ENCODE measurements at regions not wholly inside any gene's neighbourhood (a gene's known extent, or its start where the extent isn't known, plus 50 kb on each side); places are given as distances from the start of the nearest gene placed in this dataset.

- TF ChIP-seq CTCF (IDR thresholded peaks at IDR 0.05) (no peak), POLR2A (IDR thresholded peaks at IDR 0.05) (no peak)
- Histone ChIP-seq H3K27ac (peak overlapping the region in 1 of 3 donors; percentile 31), H3K27me3 (no peaks in the 10 kb centered on the region), H3K36me3 (no peaks in the 10 kb centered on the region), H3K4me3 (peak overlapping the region in 1 of 3 donors; percentile 34), H3K4me1 (peaks cover 0 to 37% (median 16%) of the 10 kb centered on the region in 4 donors), H3K9me3 (no peaks in the 10 kb centered on the region)
- WGBS (ENCODE audit: insufficient coverage, low coverage, low lambda C conversion rate, missing lambda C conversion rate) = 34% methylated on average over 6 of the region's 21 CpGs
- DNase-seq (no peak), ATAC-seq (no peak)
- intact Hi-C loops (cut with DNase I) = no loop called here
Observed at GRCh38 chr6:168198302-168199180, 119.5 kb upstream of the FRMD1 start.

DNA sequence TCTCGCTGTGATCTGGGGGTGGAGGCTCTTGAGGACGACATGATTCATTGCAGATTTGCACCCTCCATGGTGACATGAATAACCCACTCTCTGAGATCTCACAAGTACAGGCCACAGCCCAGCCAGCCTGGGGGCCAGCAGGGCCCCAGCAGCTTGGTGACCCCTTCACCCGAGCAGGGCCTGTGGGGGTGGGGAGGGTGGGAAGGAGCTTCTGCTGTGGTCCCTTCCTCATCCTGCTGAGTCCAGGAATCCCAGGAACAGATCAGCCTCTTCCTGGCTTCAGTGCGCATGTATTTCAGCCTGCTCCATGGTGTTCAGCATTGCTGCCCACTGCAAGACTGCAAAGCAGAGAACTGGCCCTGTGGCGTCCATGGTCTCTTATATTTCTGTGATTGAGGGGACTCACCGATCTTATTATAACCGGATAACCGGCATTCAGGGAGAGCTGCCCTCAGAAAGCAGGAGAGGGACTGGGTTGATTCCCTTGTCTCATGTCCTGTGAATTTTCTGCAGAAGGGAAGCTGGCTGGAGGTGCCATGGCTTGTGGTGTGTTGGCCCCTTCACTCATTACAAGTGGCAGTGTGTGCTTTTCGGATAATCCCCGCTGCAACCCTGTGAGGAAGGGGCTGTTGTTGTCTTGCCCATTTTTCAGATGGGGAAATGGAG is 118.8 kb upstream of the FRMD1 start:
- no peak for ATAC-seq
- Histone ChIP-seq H3K36me3 (no peaks in the 10 kb centered on the region), H3K4me1 (peaks cover 0 to 37% (median 16%) of the 10 kb centered on the region in 4 donors), H3K9me3 (no peaks in the 10 kb centered on the region), H3K27ac (peak overlapping the region in 1 of 3 donors; percentile 31), H3K4me3 (peak overlapping the region in 1 of 3 donors; percentile 34), H3K27me3 (no peaks in the 10 kb centered on the region)
- no peak for DNase-seq
- intact Hi-C loops (cut with DNase I) = no loop called here
- WGBS (ENCODE audit: insufficient coverage, low coverage, low lambda C conversion rate, missing lambda C conversion rate) = 52% methylated on average over 3 of the region's 10 CpGs
- TF ChIP-seq CTCF (IDR thresholded peaks at IDR 0.05) = no peak
- no peak for TF ChIP-seq POLR2A (IDR thresholded peaks at IDR 0.05)

DNA sequence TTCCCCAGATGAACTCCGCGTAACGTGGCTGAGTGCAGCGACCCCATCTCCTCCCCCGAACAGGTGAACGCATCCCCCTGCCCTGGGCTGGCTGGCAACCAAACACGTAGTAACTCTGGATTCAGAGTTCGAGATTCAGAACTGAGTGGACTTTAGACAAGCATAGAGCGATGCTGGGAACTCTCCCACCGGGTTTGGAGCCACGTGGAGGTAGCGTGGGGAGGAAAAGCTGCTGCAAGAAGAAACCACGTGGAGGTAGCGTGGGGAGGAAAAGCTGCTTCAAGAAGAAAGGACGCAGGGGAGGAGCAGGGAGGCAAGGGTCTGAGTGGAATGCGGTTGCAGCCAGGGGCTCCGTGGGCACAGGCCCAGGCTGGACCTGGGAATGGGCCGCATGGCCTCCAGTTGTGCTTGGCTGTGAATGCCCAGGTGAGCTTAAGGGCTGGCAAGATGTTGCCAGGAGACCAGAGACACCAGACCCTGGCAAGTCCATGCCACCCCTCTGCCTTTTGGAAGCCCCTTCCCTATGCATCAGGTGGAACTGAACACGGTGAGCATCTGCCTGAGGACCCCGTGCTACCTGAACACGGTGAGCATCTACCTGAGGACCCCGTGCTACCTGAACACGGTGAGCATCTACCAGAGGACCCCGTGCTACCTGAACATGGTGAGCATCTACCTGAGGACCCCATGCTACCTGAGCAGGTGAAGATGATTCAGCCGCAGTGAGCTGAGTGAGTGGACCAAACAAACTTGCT is 118.0 kb upstream of the FRMD1 start:
- Histone ChIP-seq H3K27me3 (no peaks in the 10 kb centered on the region), H3K36me3 (no peaks in the 10 kb centered on the region), H3K9me3 (no peaks in the 10 kb centered on the region), H3K4me1 (peaks cover 0 to 37% (median 16%) of the 10 kb centered on the region in 4 donors), H3K27ac (peak overlapping the region; percentile 47 to 90 (median 89)), H3K4me3 (peak overlapping the region in 1 of 3 donors; percentile 34)
- ATAC-seq (peak; percentile 15 to 54 (median 29)), DNase-seq (peak; percentile 68 to 77 (median 73))
- intact Hi-C loops (cut with DNase I) = no loop called here
- WGBS (ENCODE audit: insufficient coverage, low coverage, low lambda C conversion rate, missing lambda C conversion rate) = 24% methylated on average over 18 of the region's 25 CpGs
- TF ChIP-seq POLR2A (IDR thresholded peaks at IDR 0.05) (peak; percentile 35), CTCF (IDR thresholded peaks at IDR 0.05) (no peak)

DNA sequence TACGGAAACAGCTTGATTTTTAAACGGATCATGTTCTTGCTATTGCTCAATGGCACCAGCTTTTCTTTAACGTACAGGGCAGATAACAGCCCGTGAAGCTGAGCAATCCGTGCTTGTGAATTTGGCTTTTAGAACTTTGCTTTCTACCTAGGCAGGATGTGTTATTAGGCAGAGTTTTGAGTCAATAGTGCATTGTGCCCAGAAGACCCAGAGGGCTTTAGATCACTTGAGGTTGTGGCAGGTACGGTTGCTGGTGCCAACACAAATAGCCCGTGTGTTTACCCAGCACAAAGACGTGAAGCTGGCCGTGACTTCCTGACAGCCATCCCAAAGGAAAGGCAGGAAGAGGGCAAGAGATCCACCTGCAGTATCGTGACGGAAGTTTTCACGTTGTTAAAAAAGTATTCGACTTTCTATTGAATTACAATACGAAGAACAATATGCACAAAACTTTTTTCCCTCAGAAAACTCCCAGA is 117.4 kb upstream of the FRMD1 start:
- intact Hi-C loops (cut with DNase I) = no loop called here
- no peaks in the 10 kb centered on the region for H3K36me3 ChIP-seq
- peak; percentile 75 to 83 (median 82) for ATAC-seq
- DNase-seq = peak; percentile 82 to 92 (median 92)
- TF ChIP-seq CTCF (IDR thresholded peaks at IDR 0.05) = peak in 1 of 4 donors; percentile 23
- TF ChIP-seq POLR2A (IDR thresholded peaks at IDR 0.05) = no peak
- peak overlapping the region in 2 of 3 donors; percentile 89 to 90 for H3K27ac ChIP-seq
- H3K4me3 ChIP-seq = no peak overlapping the region
- 19% methylated on average over 11 of the region's 14 CpGs for WGBS (ENCODE audit: insufficient coverage, low coverage, low lambda C conversion rate, missing lambda C conversion rate)
- peaks cover 0 to 35% (median 16%) of the 10 kb centered on the region in 4 donors for H3K4me1 ChIP-seq
- H3K9me3 ChIP-seq = no peaks in the 10 kb centered on the region
- no peaks in the 10 kb centered on the region for H3K27me3 ChIP-seq

Data from right lobe of liver (tissue), 6 donors.